HepG2 (cell line): ENCODE measurements at regions not wholly inside any gene's neighbourhood (a gene's known extent, or its start where the extent isn't known, plus 50 kb on each side); places are given as distances from the start of the nearest gene placed in this dataset.

Source experiments
- ATAC-seq: fragments of 200-7000 bp; cut with Tn5 transposase; 3 replicates; pipeline ENCODE4 v1.9.1; 2020; ENCODE audit warnings: mild to moderate bottlenecking, moderate library complexity
- BruUV-seq: library from RNA; stranded (reverse); fragments of 400-500 nt; replicated peaks from 2 replicates; lab custom pipeline; 2021; lab: Mats Ljungman, UMichigan
- CTCF ChIA-PET: fragments of 300-600 bp; formaldehyde crosslinking; extraction: SDS; loops from one replicate; lab custom pipeline; 2021; ENCODE audit warnings: low total read pairs, inconsistent platforms, low intra/inter-chr PET ratio; lab: Yijun Ruan, JAX
- POLR2A ChIA-PET: fragments of 350-600 bp; sonication (Branson Sonifier 250); formaldehyde crosslinking; loops from one replicate; lab custom pipeline; 2020; ENCODE audit warnings: antibody characterized with exemption, inconsistent platforms; lab: Yijun Ruan, JAX
- DNase-seq: peaks from one replicate; pipeline ENCODE4 v3.0.0-alpha.2; 2015; ENCODE audit warnings: low spot score
- FAIRE-seq: peaks from 3 replicates; lab custom pipeline; 2011; peaks lifted over from hg19 to GRCh38; lab: Jason Lieb, UNC
- H2AFZ ChIP-seq: one replicate; pipeline ENCODE4 v1.6.1; 2011; ENCODE audit warnings: low read length, inconsistent platforms
- H3K27ac ChIP-seq: fragments of 300-600 bp; 3 replicates; pipeline ENCODE4 v1.8.0; 2011; ENCODE audit warnings: mixed run types, mild to moderate bottlenecking, mixed read lengths, low read length, inconsistent platforms; ENCODE audit not compliant: insufficient read depth; ENCODE audit errors: extremely low read length
- H3K27me3 ChIP-seq, 2 experiments: fragments of 200-600 bp in 1 of 2; 2 replicates in 1 of 2; 3 replicates in 1 of 2; pipeline versions ENCODE4 v1.6.0 to v1.8.0; 2011; ENCODE audit warnings: low read length in 2 of 2, mild to moderate bottlenecking in 2 of 2, moderate library complexity in 2 of 2, inconsistent platforms in 1 of 2; ENCODE audit not compliant: insufficient read depth in 2 of 2, control insufficient read depth in 1 of 2
- H3K36me3 ChIP-seq, 2 experiments: fragments of 200-600 bp in 1 of 2; replicated peaks in 1 of 2; 2 replicates in 1 of 2; 3 replicates in 1 of 2; pipeline versions ENCODE4 v1.5.1 to v1.8.0; 2011; ENCODE audit warnings: low read length in 2 of 2, inconsistent platforms in 1 of 2; ENCODE audit not compliant: insufficient read depth in 2 of 2, control insufficient read depth in 1 of 2
- H3K4me1 ChIP-seq: 2 replicates; pipeline ENCODE4 v1.5.1; 2012; ENCODE audit warnings: low read length, inconsistent platforms; ENCODE audit not compliant: insufficient read depth
- H3K4me2 ChIP-seq: 2 replicates; pipeline ENCODE4 v1.6.0; 2011; ENCODE audit warnings: low read depth, low read length, inconsistent platforms
- H3K4me3 ChIP-seq, 3 experiments: fragments of 200-600 bp in 1 of 3; sonication (generic), shearing (Covaris generic) in 1 of 3; replicated peaks in 1 of 3; 2 replicates each; pipeline ENCODE4 v1.5.1; 2011 to 2016; ENCODE audit warnings: low read length in 3 of 3, inconsistent platforms in 2 of 3, low read depth in 2 of 3, mild to moderate bottlenecking in 2 of 3, control low read depth in 1 of 3, mixed read lengths in 1 of 3; ENCODE audit not compliant: insufficient read depth in 1 of 3
- H3K79me2 ChIP-seq: one replicate; pipeline ENCODE4 v1.6.1; 2011; ENCODE audit warnings: low read length, inconsistent platforms; ENCODE audit not compliant: insufficient read depth
- H3K9ac ChIP-seq: 2 replicates; pipeline ENCODE4 v1.6.0; 2011; ENCODE audit warnings: mild to moderate bottlenecking, low read depth, low read length, inconsistent platforms; ENCODE audit not compliant: insufficient read depth
- H3K9me3 ChIP-seq: 2 replicates; pipeline ENCODE4 v1.5.1; 2012; ENCODE audit warnings: mild to moderate bottlenecking, low read length
- H4K20me1 ChIP-seq: 2 replicates; pipeline ENCODE4 v1.6.0; 2011; ENCODE audit warnings: inconsistent platforms, mild to moderate bottlenecking, low read length, moderate library complexity; ENCODE audit not compliant: insufficient read depth
- BORCS8-MEF2B ChIP-seq: sonication (generic); formaldehyde crosslinking; IDR thresholded peaks from 2 replicates; pipeline ENCODE4 v1.8.0; 2022; ENCODE audit warnings: mild to moderate bottlenecking, missing genetic modification reagents
- FOSL2 ChIP-seq: sonication (generic); formaldehyde crosslinking; IDR thresholded peaks from 2 replicates; pipeline ENCODE4 v1.4.0; 2020; ENCODE audit warnings: missing genetic modification reagents
- KMT2B ChIP-seq: IDR thresholded peaks from 2 replicates; pipeline ENCODE4 v1.6.1; 2016; ENCODE audit warnings: missing genetic modification reagents, missing compliant biosample characterization
- MAF1 ChIP-seq: sonication (generic); formaldehyde crosslinking; IDR thresholded peaks from 2 replicates; pipeline ENCODE4 v1.5.0; 2020; ENCODE audit warnings: missing genetic modification reagents, borderline replicate concordance
- MAFK ChIP-seq, 2 experiments: IDR thresholded peaks in 1 of 2; conservative IDR thresholded peaks in 1 of 2; 2 replicates each; pipeline ENCODE4 v1.6.1; 2011; ENCODE audit warnings: improper control_type of control experiment in 2 of 2, low read length in 2 of 2
- MEF2D ChIP-seq: sonication (generic); formaldehyde crosslinking; IDR thresholded peaks from 2 replicates; pipeline ENCODE4 v1.5.1; 2020; ENCODE audit warnings: mild to moderate bottlenecking, missing genetic modification reagents
- MEIS2 ChIP-seq: sonication (generic); formaldehyde crosslinking; IDR thresholded peaks from 2 replicates; pipeline ENCODE4 v1.9.0; 2021; ENCODE audit warnings: mild to moderate bottlenecking, missing genetic modification reagents
- NKX3-1 ChIP-seq: sonication (generic); formaldehyde crosslinking; IDR thresholded peaks from 2 replicates; pipeline ENCODE4 v1.5.0; 2020; ENCODE audit warnings: missing genetic modification reagents
- SETDB1 ChIP-seq: sonication (generic); formaldehyde crosslinking; IDR thresholded peaks from 2 replicates; pipeline ENCODE4 v1.5.1; 2020; ENCODE audit warnings: missing genetic modification reagents, mild to moderate bottlenecking, borderline replicate concordance
- SMAD9 ChIP-seq: sonication (generic); formaldehyde crosslinking; IDR thresholded peaks from 2 replicates; pipeline ENCODE4 v1.5.1; 2020; ENCODE audit warnings: mild to moderate bottlenecking, missing genetic modification reagents
- SMARCC2 ChIP-seq: fragments of 450-650 bp; IDR thresholded peaks from 2 replicates; pipeline ENCODE4 v1.6.1; 2017; ENCODE audit warnings: antibody characterized with exemption, mild to moderate bottlenecking
- STAG1 ChIP-seq: sonication (generic); formaldehyde crosslinking; IDR thresholded peaks from 2 replicates; pipeline ENCODE4 v1.4.0; 2020; ENCODE audit warnings: missing genetic modification reagents
- TBL1XR1 ChIP-seq: fragments of 150-350 bp; IDR thresholded peaks from 2 replicates; pipeline ENCODE4 v1.6.1; 2014; ENCODE audit warnings: borderline replicate concordance, low read length; ENCODE audit not compliant: partially characterized antibody
- WIZ ChIP-seq: sonication (generic); formaldehyde crosslinking; IDR thresholded peaks from 2 replicates; pipeline ENCODE4 v1.5.1; 2020; ENCODE audit warnings: mild to moderate bottlenecking, missing genetic modification reagents
- ZKSCAN1 ChIP-seq: fragments of 150-350 bp; IDR thresholded peaks from 2 replicates; pipeline ENCODE4 v1.6.1; 2014; ENCODE audit warnings: low read length
- ZNF12 ChIP-seq: sonication (generic); formaldehyde crosslinking; IDR thresholded peaks from 2 replicates; pipeline ENCODE4 v1.5.0; 2020; ENCODE audit warnings: missing genetic modification reagents
- ZNF263 ChIP-seq: sonication (generic); formaldehyde crosslinking; IDR thresholded peaks from 2 replicates; pipeline ENCODE4 v1.4.0; 2020; ENCODE audit warnings: missing genetic modification reagents
- ZNF367 ChIP-seq: sonication (generic); formaldehyde crosslinking; IDR thresholded peaks from 2 replicates; pipeline ENCODE4 v1.4.0; 2020; ENCODE audit warnings: missing genetic modification reagents, borderline replicate concordance
- WGBS: methylation state at CpG from one replicate; pipeline ENCODE4 v1.1.6; 2017; ENCODE audit warnings: low lambda C conversion rate; 5-methylcytosine and 5-hydroxymethylcytosine counted together
- in situ Hi-C: cut with HindIII; loops from 2 replicates; pipeline ENCODE4 v1.10.0; 2017; ENCODE audit warnings: low pct_unique_long_range_greater_than_20kb; ENCODE audit not compliant: extremely low pct_ligation_motif_present
- intact Hi-C: fragments of 100-400 bp; cut with micrococcal nuclease; formaldehyde crosslinking; loops from one replicate; pipeline ENCODE4 v1.10.0; 2022; ENCODE audit not compliant: unreplicated experiment
- TF ChIP-seq, protein P1 (sequence below): sonication (generic); formaldehyde crosslinking; IDR thresholded peaks from 2 replicates; pipeline ENCODE4 v1.5.0; 2020; ENCODE audit warnings: missing genetic modification reagents
- TF ChIP-seq, protein P2 (sequence below), 2 experiments: sonication (generic) in 1 of 2; formaldehyde crosslinking in 1 of 2; IDR thresholded peaks; 2 replicates each; pipeline versions ENCODE4 v1.6.1 to v1.9.0; 2014 to 2022; ENCODE audit warnings: antibody characterized with exemption in 1 of 2, borderline replicate concordance in 1 of 2, inconsistent platforms in 1 of 2, low read depth in 1 of 2, missing genetic modification reagents in 1 of 2

DNA sequence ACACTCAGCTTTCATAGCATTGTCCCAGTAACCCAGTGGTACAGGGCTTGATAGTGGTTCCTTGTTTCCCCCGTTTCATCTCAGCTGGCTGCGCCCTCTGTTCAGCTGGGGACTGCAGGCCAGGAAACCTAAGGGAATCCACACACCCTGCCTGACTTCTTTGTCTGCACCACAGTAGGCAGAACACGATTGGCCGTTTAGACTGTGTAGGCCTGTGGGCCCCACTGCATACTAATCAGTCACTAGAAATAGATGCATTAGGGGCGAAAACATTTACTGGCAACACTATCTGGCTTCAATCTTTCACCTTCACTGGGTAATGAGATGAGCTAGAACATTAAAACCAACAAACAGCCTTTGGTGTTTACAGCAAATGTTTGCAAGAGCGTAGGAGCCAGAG lies 512.7 kb upstream of the BRINP1 start:
- in situ Hi-C loops, result no loop called here
- H3K27ac ChIP-seq, result no peak overlapping the region
- H4K20me1 ChIP-seq, result no peaks in the 10 kb centered on the region
- ATAC-seq (no peak), DNase-seq (no peak), FAIRE-seq (no peak)
- ChIA-PET CTCF (no interaction called here), POLR2A (no interaction called here)
- intact Hi-C loops, result no loop called here
- H3K36me3 ChIP-seq, result no peaks in the 10 kb centered on the region
- TF ChIP-seq FOSL2 (CRISPR knock-in tag) (no peak), KMT2B (CRISPR knock-in tag) (no peak), ZNF367 (CRISPR knock-in tag) (no peak), ZNF263 (CRISPR knock-in tag) (no peak), SMAD9 (CRISPR knock-in tag) (no peak), SMARCC2 (no peak), NKX3-1 (no peak), WIZ (CRISPR knock-in tag) (no peak), MEF2D (CRISPR knock-in tag) (no peak), TBL1XR1 (no peak), SETDB1 (CRISPR knock-in tag) (no peak), MEIS2 (CRISPR knock-in tag) (no peak), MAF1 (CRISPR knock-in tag) (no peak), STAG1 (CRISPR knock-in tag) (no peak), MAFK (conservative IDR thresholded peaks at IDR 0.05 in 1 of 2, IDR thresholded peaks at IDR 0.05 in 1 of 2; ENCODE audit: low read length in 2 of 2) (no peak), ZKSCAN1 (no peak), BORCS8-MEF2B (CRISPR knock-in tag) (no peak), ZNF12 (CRISPR knock-in tag) (no peak)
- TF ChIP-seq, protein P1, sequence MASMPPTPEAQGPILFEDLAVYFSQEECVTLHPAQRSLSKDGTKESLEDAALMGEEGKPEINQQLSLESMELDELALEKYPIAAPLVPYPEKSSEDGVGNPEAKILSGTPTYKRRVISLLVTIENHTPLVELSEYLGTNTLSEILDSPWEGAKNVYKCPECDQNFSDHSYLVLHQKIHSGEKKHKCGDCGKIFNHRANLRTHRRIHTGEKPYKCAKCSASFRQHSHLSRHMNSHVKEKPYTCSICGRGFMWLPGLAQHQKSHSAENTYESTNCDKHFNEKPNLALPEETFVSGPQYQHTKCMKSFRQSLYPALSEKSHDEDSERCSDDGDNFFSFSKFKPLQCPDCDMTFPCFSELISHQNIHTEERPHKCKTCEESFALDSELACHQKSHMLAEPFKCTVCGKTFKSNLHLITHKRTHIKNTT (CRISPR knock-in tag), result no peak
- TF ChIP-seq, protein P2, sequence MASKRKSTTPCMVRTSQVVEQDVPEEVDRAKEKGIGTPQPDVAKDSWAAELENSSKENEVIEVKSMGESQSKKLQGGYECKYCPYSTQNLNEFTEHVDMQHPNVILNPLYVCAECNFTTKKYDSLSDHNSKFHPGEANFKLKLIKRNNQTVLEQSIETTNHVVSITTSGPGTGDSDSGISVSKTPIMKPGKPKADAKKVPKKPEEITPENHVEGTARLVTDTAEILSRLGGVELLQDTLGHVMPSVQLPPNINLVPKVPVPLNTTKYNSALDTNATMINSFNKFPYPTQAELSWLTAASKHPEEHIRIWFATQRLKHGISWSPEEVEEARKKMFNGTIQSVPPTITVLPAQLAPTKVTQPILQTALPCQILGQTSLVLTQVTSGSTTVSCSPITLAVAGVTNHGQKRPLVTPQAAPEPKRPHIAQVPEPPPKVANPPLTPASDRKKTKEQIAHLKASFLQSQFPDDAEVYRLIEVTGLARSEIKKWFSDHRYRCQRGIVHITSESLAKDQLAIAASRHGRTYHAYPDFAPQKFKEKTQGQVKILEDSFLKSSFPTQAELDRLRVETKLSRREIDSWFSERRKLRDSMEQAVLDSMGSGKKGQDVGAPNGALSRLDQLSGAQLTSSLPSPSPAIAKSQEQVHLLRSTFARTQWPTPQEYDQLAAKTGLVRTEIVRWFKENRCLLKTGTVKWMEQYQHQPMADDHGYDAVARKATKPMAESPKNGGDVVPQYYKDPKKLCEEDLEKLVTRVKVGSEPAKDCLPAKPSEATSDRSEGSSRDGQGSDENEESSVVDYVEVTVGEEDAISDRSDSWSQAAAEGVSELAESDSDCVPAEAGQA (IDR thresholded peaks at IDR 0.05; ENCODE audit: low read depth), result no peak
- TF ChIP-seq, protein P2 (CRISPR knock-in tag; IDR thresholded peaks at IDR 0.05; ENCODE audit: borderline replicate concordance), result no peak
- no peaks in the 10 kb centered on the region for H3K79me2 ChIP-seq
- no peaks in the 10 kb centered on the region for H3K9me3 ChIP-seq
- no peak overlapping the region for H3K9ac ChIP-seq
- H3K27me3 ChIP-seq, result no peaks in the 10 kb centered on the region
- no peak overlapping the region for H3K4me3 ChIP-seq
- H2AFZ ChIP-seq, result no peak overlapping the region
- no peak overlapping the region for H3K4me2 ChIP-seq
- 8% methylated on average over 6 of the region's 6 CpGs for WGBS
- no peaks in the 10 kb centered on the region for H3K4me1 ChIP-seq
- BruUV-seq, result no TSS peak
